Fibroblast of peridontal ligament (primary cell): ENCODE measurements at regions not wholly inside any gene's neighbourhood (a gene's known extent, or its start where the extent isn't known, plus 50 kb on each side); places are given as distances from the start of the nearest gene placed in this dataset.

ENCODE experiments used
- DNase-seq: peaks from one replicate; pipeline ENCODE4 v3.0.0-alpha.2; 2010; ENCODE audit errors: extremely low read depth

GRCh38 chr15:98276018-98276417 lies 315.5 kb downstream of the ARRDC4 start:
- no peak for DNase-seq

DNA sequence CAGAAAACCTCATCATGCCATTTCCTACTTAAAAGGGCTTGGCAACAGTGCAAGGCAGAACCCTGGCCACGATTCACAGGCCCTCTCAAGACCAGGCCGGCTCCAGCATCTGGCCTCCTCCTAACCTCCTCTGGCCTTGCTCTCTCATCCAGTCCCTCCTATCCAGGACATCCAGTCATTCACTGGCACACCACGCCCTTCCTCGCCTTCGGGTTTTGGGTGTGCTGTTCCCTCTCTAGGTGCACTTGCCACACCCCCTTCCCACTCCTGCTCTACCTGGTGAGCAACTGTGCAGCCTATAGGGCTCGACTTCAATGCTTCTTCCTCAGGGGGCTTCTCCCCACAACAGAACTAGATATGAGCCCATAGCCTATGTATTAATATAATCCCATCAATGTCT lies 317.1 kb downstream of the ARRDC4 start:
- no peak for DNase-seq

GRCh38 chr15:98280284-98280975 lies 319.9 kb downstream of the ARRDC4 start:
- no peak for DNase-seq

- no peak for DNase-seq
Measured at GRCh38 chr15:98281130-98281529, 320.6 kb downstream of the ARRDC4 start.

DNA sequence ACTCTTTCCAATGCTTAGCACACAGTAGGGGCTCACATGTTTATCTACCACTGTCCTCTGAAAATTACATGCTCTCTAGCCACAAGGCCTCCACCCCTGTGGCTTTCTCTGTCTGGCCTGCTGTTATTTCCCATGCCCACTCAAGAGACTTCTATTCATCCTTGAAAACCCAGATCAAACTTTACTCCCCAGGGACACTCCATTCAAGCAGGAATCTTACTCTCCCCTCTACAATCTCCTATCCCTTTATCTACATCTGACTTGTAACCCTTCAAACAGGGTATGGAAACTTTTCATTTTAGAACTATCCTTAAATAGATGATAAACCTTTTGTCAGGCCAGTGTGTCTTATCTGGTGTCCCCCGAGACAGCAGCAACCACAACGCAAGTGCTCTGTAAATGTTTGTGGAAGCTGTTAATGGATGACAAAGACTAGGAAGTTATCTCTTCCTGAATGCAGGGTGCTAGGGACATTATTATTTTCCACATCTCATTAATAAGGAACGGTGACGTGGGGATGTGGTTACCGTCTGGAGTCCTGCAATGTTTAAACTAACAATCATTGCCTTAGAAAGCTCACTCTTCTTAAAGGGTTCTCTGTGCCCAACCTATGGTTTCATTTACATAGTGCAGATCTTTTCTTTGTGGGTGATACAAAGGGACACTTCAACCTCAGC lies 322.3 kb downstream of the ARRDC4 start:
- no peak for DNase-seq

DNA sequence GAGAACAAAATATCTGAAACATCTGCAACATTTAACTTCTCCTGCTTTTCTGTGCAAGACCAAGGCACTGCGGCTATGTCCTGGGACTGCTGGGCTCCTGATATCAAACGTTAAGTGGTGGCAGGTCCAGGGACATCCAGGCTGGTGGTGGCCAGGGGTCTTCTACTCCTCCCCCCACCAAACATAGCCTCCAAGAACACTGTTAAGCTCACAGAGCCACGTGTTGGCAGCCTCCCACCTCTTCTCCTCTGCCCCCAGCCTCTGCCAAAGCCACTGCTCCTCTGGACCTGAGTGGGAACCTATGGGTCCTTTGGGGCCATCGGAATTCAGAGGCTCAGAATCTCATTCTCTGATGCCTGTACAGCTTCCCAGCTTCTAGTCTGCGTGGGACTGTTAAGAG lies 325.7 kb downstream of the ARRDC4 start:
- DNase-seq, result no peak

DNA sequence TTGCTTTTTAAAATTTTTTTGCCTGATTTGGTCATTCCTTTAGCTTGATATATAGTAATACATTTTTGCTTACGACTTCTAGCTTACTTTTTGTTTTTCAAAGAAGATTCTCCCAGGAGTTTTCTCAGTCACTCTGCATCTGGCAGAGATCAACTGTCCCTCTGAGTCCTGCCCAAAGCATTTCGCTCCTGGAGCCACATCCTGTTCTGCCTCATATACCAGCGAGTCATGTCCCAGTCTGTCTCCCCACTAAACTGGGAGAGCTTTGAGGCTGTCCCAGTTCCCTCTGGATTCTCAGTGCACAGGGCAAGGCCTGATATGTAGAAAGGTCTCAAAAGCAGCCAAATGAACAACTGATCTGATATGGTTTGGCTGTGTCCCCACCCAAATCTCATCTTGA lies 326.3 kb downstream of the ARRDC4 start:
- no peak for DNase-seq

DNA sequence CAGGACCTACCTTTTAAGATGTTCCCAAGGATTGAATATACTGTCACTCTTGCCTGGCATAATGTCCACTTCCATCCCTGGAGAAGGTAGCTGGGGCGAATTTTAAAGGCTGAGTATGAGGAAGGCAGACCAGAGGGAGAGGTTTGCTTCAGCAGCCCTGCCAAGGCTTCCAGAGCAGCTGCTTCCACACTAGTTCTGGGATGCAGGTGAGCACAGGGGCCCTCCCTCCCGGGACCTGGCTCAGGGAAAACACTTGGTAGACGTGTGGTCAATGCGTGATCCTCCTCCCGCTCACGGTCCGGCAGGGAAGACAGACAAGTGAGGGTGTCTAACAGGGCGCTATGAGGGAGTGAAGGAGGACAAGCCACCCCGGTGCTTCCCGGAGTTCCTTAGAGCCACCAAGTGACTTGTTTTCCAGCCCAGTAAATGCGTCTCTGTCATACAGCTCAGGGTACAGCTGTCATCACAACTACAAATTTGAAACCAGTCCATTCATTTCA lies 327.6 kb downstream of the ARRDC4 start:
- no peak for DNase-seq

DNA sequence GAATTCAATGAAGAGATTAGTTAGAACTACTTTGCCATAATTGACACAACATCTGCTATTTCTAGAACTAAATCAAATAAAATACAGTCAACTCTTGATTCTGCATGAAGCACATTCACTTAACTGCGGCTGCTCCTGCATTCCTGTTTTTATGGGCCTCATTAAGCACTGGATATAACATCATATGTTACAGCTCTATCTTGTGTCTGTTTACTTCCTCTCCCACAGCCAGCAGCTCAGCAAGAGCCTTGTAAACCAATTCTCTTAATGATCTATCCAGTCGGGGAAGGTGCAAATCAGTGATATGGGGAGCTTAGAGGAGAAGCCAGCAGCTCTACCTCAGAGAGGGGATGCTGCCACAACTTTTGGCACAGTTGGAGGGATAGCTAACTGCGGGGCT lies 329.2 kb downstream of the ARRDC4 start:
- no peak for DNase-seq

DNA sequence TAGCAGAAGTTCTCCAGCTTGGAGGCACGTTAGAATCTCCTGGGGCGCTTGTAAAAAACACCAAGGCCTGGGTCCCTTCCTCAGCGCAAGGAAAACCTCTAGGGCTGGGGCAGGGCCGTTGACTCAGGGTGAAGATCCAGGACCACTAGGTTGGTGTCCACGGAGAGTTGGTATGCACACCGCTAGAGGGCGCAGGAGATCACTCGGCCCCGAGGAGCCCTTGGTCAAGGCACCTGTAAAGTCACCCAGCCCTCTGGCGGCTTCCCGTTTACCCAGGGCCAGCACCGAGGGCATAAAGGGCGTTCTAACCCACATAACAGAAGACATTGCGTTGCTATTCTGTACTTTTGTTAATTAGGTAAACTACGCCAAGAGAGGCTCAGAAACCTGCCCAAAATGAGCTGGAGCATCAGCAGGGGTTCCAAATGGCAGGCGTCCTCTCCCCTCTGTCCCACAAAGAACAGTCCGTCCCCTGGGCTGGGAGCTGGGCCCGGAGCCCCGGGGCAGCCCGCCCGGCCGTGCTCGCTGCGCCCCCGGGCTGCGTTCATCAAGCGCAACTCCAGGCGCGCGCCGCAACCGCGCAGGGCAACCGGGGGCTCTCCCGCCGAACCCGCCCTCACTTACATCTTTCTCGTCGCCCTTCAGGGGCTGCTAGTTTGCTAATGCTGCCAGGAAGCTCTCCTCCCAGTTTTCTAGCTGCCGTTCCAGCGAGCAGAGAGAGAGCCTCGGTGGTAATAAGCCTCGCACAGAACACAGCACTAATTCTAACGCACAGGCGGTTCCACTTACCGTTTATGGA lies 332.1 kb downstream of the ARRDC4 start:
- no peak for DNase-seq

DNA sequence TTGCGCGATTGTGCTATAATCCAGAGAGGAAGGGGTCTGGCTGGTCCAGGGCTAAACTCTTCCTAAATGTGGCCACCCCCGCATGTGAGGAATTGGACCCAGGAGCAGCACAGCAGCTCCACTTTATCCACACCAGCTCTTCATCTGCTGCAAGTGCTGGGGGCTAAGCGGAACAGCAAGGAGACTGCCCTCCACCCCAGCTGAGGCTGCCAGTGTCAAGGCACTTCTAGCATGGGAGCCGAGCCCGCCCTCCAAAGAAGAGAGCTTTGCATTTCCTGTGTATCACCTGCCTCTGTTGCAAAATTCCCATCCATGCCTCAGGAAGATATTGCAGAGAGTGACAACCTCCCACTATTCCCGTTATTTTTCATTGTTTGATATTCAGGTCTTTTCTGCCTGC lies 333.6 kb downstream of the ARRDC4 start:
- DNase-seq, result no peak

DNA sequence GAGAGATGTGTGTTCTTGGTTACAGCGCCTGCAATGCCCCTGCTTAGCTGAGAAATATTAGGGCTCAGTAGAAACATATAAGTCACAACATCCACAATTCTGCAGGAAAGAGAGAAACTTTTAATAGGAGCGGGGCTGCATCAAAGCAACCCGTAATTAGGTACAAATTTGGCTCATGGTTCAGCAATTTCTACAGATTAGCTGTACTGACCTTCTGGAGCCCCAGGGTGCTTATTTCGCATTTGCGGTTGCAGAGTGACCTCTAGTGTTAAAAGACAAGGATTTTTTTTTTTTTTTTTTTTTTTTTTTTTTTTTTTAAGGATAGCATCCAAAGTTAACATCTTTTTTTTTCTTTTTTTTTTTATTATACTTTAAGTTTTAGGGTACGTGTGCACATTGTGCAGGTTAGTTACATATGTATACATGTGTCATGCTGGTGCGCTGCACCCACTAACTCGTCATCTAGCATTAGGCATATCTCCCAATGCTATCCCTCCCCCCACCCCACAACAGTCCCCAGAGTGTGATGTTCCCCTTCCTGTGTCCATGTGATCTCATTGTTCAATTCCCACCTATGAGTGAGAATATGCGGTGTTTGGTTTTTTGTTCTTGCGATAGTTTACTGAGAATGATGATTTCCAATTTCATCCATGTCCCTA lies 334.7 kb downstream of the ARRDC4 start:
- peak; percentile 46 for DNase-seq

GRCh38 chr15:98296653-98297052 lies 336.1 kb downstream of the ARRDC4 start:
- DNase-seq, result no peak

DNA sequence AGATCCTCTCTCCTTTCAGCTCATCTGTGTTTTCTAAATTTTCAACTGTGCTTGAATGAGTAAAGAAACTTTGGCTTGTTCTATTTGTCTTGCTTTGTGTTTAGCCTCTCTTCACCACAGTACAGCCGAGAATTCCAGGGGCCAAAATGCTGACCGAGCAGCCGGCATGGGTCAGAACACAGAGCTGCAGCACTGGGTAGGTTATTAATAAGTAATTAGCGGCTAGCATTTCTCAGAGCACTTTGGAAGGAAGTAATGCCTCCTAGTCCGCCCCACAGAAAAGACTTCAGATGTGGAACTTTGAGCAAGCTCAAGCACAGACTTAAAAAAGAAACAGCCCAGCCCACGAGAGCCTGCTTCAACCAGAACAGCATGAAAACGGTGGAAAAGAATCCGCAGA lies 343.9 kb downstream of the ARRDC4 start:
- DNase-seq, result no peak

- DNase-seq, result no peak
Measured at GRCh38 chr15:98308117-98308516, 340.2 kb upstream of the IGF1R start.

- DNase-seq, result peak; percentile 77
Measured at GRCh38 chr15:98311566-98312188, 336.7 kb upstream of the IGF1R start.

- no peak for DNase-seq
Measured at GRCh38 chr15:98312913-98313312, 335.4 kb upstream of the IGF1R start.

- no peak for DNase-seq
Measured at GRCh38 chr15:98315971-98316370, 332.4 kb upstream of the IGF1R start.

DNA sequence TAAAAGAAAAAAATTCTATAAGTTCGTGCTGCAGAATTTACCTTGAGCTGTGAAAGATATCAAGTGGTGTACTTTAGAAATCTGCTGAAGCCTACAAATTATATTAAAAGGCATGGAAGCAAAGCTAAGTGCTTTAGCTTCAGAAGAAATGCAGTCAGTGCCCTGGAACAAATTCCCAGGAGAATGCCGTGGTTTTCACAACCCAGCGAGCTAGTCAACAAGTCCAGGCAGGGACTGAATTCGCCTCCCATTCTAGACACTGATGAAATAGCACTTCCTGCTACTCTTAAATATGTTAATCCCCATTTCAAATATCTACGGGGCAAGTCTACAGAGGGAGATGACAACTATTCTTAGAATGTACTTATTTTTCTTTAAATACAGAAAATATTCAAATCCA lies 326.4 kb upstream of the IGF1R start:
- DNase-seq, result no peak

DNA sequence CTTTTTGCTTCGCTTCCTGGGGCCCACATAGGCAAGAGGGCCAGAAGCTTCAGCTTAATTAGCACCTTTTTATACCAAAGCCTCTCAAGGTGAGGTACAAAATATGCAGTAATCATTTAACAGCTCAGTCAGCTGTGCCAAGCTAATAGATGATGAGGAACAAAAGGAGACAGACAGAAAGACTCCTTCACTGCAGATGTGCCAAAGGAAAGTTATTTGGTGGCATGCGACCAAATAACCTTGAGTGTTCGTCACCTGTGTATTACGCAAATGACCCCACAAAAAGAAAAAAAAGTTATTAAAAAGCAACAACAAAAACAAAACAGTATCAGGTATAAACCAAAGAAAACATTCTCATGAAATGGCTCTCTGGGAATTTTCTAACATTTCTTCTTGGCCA lies 325.8 kb upstream of the IGF1R start:
- no peak for DNase-seq

DNA sequence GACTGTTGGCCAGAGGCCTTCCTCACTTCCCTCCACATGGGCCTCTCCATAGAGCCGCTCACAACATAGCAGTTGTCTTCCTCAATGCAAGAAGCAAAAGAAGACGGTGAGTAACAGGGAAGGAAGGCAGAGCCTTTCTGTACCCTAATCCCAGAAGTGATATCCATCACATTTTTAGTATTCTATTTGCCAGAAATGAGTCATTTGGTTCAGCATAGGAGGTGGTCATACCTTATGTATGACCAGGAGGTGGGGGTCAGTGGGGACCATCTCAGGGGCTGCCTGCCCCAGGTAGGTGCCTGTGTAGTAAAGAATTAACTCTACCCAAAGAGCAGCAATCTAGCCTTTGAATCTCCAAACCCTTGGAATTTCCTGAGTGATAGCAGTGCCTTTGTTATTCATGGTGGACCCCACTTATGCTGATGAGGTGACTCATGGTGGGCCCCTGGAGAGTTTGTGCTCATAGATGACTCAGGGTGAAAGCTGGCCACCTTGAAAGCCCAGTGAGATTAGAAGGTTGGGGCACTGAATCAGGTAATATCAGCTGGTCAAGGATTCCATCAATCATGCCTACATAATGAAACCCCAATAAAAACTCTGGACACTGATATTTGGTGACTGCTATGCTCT lies 323.9 kb upstream of the IGF1R start:
- DNase-seq, result no peak
